ENCODE measurements at regions not wholly inside any gene's neighbourhood (a gene's known extent, or its start where the extent isn't known, plus 50 kb on each side); places are given as distances from the start of the nearest gene placed in this dataset.
"Not testable (repeated sequence)": the region's sequence is repeated elsewhere in the genome, so short reads cannot be mapped to it uniquely, and the experiment has no call there.

DNA sequence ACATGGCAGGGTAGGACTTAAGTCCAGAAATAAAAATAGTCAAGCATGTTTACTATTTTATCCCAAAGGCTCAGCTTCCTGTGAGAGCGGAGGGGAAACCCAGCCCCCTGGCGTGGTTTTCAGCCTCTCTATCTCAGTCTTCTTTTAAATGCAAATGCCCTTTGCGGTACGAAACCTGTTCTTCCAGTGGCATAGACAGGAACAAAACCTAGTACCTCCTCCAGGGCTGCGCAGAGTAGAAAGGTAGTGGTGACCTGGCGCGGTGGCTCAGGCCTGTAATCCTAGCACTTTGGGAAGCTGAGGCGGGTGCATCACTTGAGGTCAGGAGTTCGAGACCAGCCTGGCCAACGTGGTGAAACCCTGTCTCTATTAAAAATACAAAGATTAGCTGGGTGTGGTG lies 181.3 kb upstream of the FOXK1 start:
- Histone ChIP-seq H3K4me1 (ENCODE audit: control insufficient read depth in 5 of 5, insufficient read depth in 5 of 5, low read length in 5 of 5) (no peaks in the 10 kb centered on the region), H3K4me3 (ENCODE audit: low read depth in 1 of 5, low read length in 5 of 5) (no peak overlapping the region), H3K27ac (ENCODE audit: low read depth, low read length) (no peak overlapping the region), H3K9me3 (ENCODE audit: control insufficient read depth in 5 of 5, low read length in 5 of 5) (peaks cover 0 to 8% (median 4%) of the 10 kb centered on the region in 5 donors), H3K36me3 (ENCODE audit: control insufficient read depth in 5 of 5, insufficient read depth in 5 of 5, low read length in 5 of 5) (no peaks in the 10 kb centered on the region), H3K9ac (ENCODE audit: low read length in 5 of 5) (no peak overlapping the region), H3K27me3 (ENCODE audit: control insufficient read depth in 5 of 5, insufficient read depth in 4 of 5, low read length in 5 of 5) (peaks cover 0 to 2% (median 0%) of the 10 kb centered on the region in 5 donors)

DNA sequence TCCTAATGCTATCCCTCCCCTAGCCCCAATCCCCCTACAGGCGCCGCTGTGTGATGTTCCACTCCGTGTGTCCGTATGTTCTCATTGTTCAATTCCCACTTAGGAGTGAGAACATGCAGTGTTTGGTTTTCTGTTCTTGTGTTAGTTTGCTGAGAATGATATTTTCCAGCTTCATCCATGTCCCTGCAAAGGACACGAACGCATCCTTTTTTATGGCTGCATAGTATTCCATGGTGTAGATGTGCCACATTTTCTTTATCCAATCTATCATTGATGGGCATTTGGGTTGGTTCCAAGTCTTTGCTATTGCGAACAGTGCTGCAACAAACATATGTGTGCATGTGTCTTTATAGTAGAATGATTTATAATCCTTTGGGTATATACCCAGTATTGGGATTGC lies 174.2 kb upstream of the FOXK1 start:
- H3K27ac ChIP-seq (ENCODE audit: low read depth, low read length), result not testable (repeated sequence)

DNA sequence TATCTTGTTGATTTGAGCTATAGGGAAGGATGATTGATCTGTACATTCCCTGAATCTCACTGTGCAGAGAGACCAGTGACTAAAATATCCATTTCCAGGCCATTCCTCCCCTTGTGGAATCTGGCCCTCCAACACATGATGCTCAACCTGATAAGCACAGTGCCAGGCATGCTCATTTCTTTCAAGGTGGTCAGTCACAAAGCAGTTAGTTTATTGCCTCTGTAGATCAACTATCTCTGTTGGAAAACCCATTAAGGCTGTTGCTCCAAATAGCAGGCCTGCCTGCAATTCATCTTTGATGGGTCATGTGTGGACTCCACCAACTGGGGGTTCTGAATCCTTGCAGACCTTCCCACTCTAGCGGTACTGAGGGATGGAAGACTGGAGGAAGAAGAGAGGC lies 168.6 kb upstream of the FOXK1 start:
- Histone ChIP-seq H3K36me3 (ENCODE audit: control insufficient read depth in 5 of 5, insufficient read depth in 5 of 5, low read length in 5 of 5) (no peaks in the 10 kb centered on the region), H3K27me3 (ENCODE audit: control insufficient read depth in 5 of 5, insufficient read depth in 4 of 5, low read length in 5 of 5) (peaks cover 0 to 3% (median 0%) of the 10 kb centered on the region in 5 donors), H3K27ac (ENCODE audit: low read depth, low read length) (no peak overlapping the region), H3K4me1 (ENCODE audit: control insufficient read depth in 5 of 5, insufficient read depth in 5 of 5, low read length in 5 of 5) (no peaks in the 10 kb centered on the region), H3K9ac (ENCODE audit: low read length in 5 of 5) (no peak overlapping the region), H3K4me3 (ENCODE audit: low read depth in 1 of 5, low read length in 5 of 5) (no peak overlapping the region), H3K9me3 (ENCODE audit: control insufficient read depth in 5 of 5, low read length in 5 of 5) (peaks cover 0 to 13% (median 9%) of the 10 kb centered on the region in 5 donors)

More for the DNA sequence above, 174.2 kb upstream of the FOXK1 start:
- not testable (repeated sequence) for H3K4me1 ChIP-seq (ENCODE audit: control insufficient read depth in 5 of 5, insufficient read depth in 5 of 5, low read length in 5 of 5); H3K36me3 ChIP-seq (ENCODE audit: control insufficient read depth in 5 of 5, insufficient read depth in 5 of 5, low read length in 5 of 5); H3K27me3 ChIP-seq (ENCODE audit: control insufficient read depth in 5 of 5, insufficient read depth in 4 of 5, low read length in 5 of 5); H3K4me3 ChIP-seq (ENCODE audit: low read depth in 1 of 5, low read length in 5 of 5); H3K9ac ChIP-seq (ENCODE audit: low read length in 5 of 5)
- peaks cover 0 to 13% (median 9%) of the 10 kb centered on the region in 5 donors for H3K9me3 ChIP-seq (ENCODE audit: control insufficient read depth in 5 of 5, low read length in 5 of 5)

DNA sequence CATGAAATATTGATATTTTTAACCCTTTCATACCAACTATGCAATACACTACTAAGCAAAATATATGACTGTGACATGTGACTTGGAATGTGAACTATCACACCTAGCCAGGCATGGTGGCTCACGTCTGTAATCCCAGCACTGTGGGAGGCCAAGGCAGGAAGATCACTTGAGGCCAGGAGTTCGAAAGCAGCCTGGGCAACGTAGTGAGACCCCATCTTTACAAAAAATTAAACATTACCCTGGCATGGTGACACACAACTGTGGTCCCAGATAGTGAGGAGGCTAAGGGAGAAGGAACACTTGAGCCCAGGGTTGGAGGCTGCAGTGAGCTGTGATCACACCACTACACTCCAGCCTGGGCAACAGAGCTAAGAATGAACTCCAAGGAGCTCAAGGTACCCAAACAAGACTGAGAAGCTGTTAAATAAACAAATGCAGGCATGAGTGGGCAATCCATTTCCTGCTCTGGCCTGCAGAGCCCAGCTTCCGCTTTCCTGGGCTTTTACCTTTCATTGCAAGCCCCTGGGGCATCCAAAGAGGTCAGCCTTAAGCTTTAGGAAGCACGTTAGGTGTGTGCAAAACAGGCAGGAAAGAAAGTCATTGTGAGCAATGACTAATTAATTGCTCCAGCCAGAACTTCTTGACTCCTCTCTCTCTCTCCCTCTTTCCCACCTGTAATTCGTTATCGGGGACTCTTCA lies 162.1 kb upstream of the FOXK1 start:
- Histone ChIP-seq H3K9me3 (ENCODE audit: control insufficient read depth in 5 of 5, low read length in 5 of 5) (peaks cover 0 to 8% (median 0%) of the 10 kb centered on the region in 5 donors), H3K4me1 (ENCODE audit: control insufficient read depth in 5 of 5, insufficient read depth in 5 of 5, low read length in 5 of 5) (no peaks in the 10 kb centered on the region), H3K4me3 (ENCODE audit: low read depth in 1 of 5, low read length in 5 of 5) (no peak overlapping the region), H3K9ac (ENCODE audit: low read length in 5 of 5) (no peak overlapping the region), H3K27me3 (ENCODE audit: control insufficient read depth in 5 of 5, insufficient read depth in 4 of 5, low read length in 5 of 5) (peaks cover 0 to 3% (median 0%) of the 10 kb centered on the region in 5 donors), H3K27ac (ENCODE audit: low read depth, low read length) (no peak overlapping the region), H3K36me3 (ENCODE audit: control insufficient read depth in 5 of 5, insufficient read depth in 5 of 5, low read length in 5 of 5) (no peaks in the 10 kb centered on the region)

DNA sequence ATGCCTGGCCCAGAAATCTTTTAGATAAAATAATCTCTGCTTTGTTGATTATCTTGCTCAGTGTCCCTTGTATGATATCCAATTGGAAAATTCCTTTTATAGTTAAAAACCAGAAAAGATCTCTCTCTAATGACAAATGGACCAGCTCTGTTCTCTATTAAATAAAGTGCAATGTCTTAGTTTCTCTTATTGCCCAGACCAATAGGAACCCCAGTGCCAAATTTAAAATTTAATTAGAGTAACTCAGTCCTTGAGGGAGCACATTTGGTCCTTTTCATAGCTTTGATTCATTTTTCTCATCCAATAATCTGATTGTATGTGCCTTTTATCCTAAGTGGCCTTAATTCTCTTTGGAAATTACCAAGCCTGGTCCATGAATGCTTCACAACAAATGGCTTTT lies 158.9 kb upstream of the FOXK1 start:
- Histone ChIP-seq H3K4me1 (ENCODE audit: control insufficient read depth in 5 of 5, insufficient read depth in 5 of 5, low read length in 5 of 5) (no peaks in the 10 kb centered on the region), H3K36me3 (ENCODE audit: control insufficient read depth in 5 of 5, insufficient read depth in 5 of 5, low read length in 5 of 5) (no peaks in the 10 kb centered on the region), H3K27ac (ENCODE audit: low read depth, low read length) (no peak overlapping the region), H3K9me3 (ENCODE audit: control insufficient read depth in 5 of 5, low read length in 5 of 5) (peaks cover 0 to 8% (median 0%) of the 10 kb centered on the region in 5 donors), H3K9ac (ENCODE audit: low read length in 5 of 5) (no peak overlapping the region), H3K27me3 (ENCODE audit: control insufficient read depth in 5 of 5, insufficient read depth in 4 of 5, low read length in 5 of 5) (no peaks in the 10 kb centered on the region), H3K4me3 (ENCODE audit: low read depth in 1 of 5, low read length in 5 of 5) (no peak overlapping the region)

DNA sequence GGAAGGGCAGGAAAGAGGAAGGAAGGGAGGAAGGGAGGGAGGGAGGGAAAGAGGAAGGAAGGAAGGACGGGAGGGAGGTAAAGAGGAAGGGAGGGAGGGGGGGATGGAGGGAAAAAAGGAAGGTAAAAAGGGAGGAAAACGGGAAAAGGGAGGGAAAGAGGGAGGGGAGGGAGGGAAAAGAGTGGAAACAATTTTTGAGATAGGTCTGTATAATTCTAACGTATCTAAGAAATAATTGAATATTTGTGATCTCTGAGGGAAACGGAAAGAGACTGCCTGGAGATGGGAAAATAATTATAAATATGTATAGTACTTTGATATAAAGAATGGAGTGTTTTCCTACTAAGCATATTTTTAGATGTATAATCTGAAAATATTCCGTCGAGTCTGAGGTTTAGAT lies 158.2 kb upstream of the FOXK1 start:
- H3K4me3 ChIP-seq (ENCODE audit: low read depth in 1 of 5, low read length in 5 of 5), result no peak overlapping the region
- no peaks in the 10 kb centered on the region for H3K36me3 ChIP-seq (ENCODE audit: control insufficient read depth in 5 of 5, insufficient read depth in 5 of 5, low read length in 5 of 5)
- peaks cover 0 to 8% (median 0%) of the 10 kb centered on the region in 5 donors for H3K9me3 ChIP-seq (ENCODE audit: control insufficient read depth in 5 of 5, low read length in 5 of 5)
- no peaks in the 10 kb centered on the region for H3K27me3 ChIP-seq (ENCODE audit: control insufficient read depth in 5 of 5, insufficient read depth in 4 of 5, low read length in 5 of 5)
- no peak overlapping the region for H3K9ac ChIP-seq (ENCODE audit: low read length in 5 of 5)
- no peak overlapping the region for H3K27ac ChIP-seq (ENCODE audit: low read depth, low read length)
- H3K4me1 ChIP-seq (ENCODE audit: control insufficient read depth in 5 of 5, insufficient read depth in 5 of 5, low read length in 5 of 5), result no peaks in the 10 kb centered on the region

DNA sequence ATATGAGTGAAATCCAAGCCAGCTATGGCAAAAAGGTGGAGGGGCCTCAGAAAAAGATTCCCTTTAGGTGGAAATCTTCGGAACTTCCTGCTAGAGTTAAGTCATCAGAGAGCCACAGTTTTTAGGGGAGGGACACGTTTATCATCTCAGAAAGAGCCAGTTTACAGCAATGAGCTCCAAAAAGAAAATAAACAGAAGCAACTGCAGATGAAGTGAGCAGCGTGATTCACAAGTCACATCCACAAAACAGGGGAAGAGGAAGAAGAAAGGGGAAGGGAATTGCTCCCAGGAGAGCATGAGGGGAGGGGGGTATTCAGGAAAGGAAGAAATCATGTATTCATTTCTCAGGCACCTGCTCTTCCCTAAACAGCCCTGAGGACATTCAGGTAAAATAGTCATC lies 156.2 kb upstream of the FOXK1 start:
- Histone ChIP-seq H3K4me3 (ENCODE audit: low read depth in 1 of 5, low read length in 5 of 5) (no peak overlapping the region), H3K9me3 (ENCODE audit: control insufficient read depth in 5 of 5, low read length in 5 of 5) (peaks cover 0 to 5% (median 0%) of the 10 kb centered on the region in 5 donors), H3K36me3 (ENCODE audit: control insufficient read depth in 5 of 5, insufficient read depth in 5 of 5, low read length in 5 of 5) (no peaks in the 10 kb centered on the region), H3K9ac (ENCODE audit: low read length in 5 of 5) (no peak overlapping the region), H3K27ac (ENCODE audit: low read depth, low read length) (no peak overlapping the region), H3K27me3 (ENCODE audit: control insufficient read depth in 5 of 5, insufficient read depth in 4 of 5, low read length in 5 of 5) (no peaks in the 10 kb centered on the region), H3K4me1 (ENCODE audit: control insufficient read depth in 5 of 5, insufficient read depth in 5 of 5, low read length in 5 of 5) (no peaks in the 10 kb centered on the region)

DNA sequence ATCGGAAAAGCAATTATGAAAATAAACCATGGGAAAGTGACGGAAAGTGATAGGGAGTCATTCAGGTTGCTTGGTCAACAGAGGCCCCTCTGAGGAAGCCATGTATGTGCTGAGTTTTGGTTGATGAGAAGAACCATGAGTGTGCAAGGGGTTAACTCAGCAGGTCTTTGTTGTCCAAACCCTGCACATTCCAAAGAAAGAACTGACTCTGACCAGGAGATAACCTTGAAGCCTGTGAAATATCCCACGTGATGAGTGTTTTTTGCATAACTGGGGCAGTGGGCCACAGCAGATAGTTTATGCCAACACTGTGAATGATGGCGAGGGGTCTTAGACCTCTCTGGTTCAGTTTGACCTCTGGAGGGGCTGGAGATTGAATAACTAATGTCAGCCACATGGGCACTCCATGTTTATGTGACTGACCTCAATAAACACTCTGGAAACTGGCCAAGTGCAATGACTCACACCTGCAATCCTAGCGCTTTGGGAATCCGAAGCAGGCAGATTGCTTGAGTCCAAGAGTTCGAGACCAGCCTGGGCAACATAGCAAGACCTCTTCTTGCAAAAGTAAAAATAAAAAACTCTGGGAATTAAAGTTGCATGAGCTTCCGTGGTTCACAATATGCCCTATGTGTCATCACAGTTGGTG lies 154.0 kb upstream of the FOXK1 start:
- Histone ChIP-seq H3K4me1 (ENCODE audit: control insufficient read depth in 5 of 5, insufficient read depth in 5 of 5, low read length in 5 of 5) (no peaks in the 10 kb centered on the region), H3K36me3 (ENCODE audit: control insufficient read depth in 5 of 5, insufficient read depth in 5 of 5, low read length in 5 of 5) (no peaks in the 10 kb centered on the region), H3K27me3 (ENCODE audit: control insufficient read depth in 5 of 5, insufficient read depth in 4 of 5, low read length in 5 of 5) (peaks cover 0 to 2% (median 0%) of the 10 kb centered on the region in 5 donors), H3K9me3 (ENCODE audit: control insufficient read depth in 5 of 5, low read length in 5 of 5) (no peaks in the 10 kb centered on the region), H3K27ac (ENCODE audit: low read depth, low read length) (no peak overlapping the region), H3K9ac (ENCODE audit: low read length in 5 of 5) (no peak overlapping the region), H3K4me3 (ENCODE audit: low read depth in 1 of 5, low read length in 5 of 5) (no peak overlapping the region)

DNA sequence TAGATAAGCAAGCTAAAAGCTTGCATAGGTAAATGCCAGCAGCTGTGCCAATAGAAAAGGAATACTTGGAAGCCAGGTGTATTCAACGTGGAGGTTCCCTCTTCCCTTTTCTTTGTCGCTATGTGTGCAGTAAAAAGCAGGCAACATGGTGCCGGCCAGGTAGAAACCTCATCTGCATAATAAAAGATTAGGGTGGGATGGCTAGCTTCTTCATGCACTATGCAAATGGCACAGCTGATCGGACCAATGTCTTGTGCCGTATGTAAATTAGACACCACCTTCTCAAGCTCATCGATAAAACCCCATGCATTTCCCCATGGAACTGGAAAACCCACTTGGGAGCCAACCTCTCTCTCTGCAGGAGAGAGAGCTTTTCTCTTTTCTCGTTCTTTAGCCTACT lies 150.9 kb upstream of the FOXK1 start:
- H3K9ac ChIP-seq (ENCODE audit: low read length in 5 of 5), result no peak overlapping the region
- no peaks in the 10 kb centered on the region for H3K4me1 ChIP-seq (ENCODE audit: control insufficient read depth in 5 of 5, insufficient read depth in 5 of 5, low read length in 5 of 5)
- H3K27me3 ChIP-seq (ENCODE audit: control insufficient read depth in 5 of 5, insufficient read depth in 4 of 5, low read length in 5 of 5), result peaks cover 0 to 4% (median under 1%) of the 10 kb centered on the region in 5 donors
- no peak overlapping the region for H3K4me3 ChIP-seq (ENCODE audit: low read depth in 1 of 5, low read length in 5 of 5)
- no peak overlapping the region for H3K27ac ChIP-seq (ENCODE audit: low read depth, low read length)
- H3K36me3 ChIP-seq (ENCODE audit: control insufficient read depth in 5 of 5, insufficient read depth in 5 of 5, low read length in 5 of 5), result no peaks in the 10 kb centered on the region
- H3K9me3 ChIP-seq (ENCODE audit: control insufficient read depth in 5 of 5, low read length in 5 of 5), result no peaks in the 10 kb centered on the region

DNA sequence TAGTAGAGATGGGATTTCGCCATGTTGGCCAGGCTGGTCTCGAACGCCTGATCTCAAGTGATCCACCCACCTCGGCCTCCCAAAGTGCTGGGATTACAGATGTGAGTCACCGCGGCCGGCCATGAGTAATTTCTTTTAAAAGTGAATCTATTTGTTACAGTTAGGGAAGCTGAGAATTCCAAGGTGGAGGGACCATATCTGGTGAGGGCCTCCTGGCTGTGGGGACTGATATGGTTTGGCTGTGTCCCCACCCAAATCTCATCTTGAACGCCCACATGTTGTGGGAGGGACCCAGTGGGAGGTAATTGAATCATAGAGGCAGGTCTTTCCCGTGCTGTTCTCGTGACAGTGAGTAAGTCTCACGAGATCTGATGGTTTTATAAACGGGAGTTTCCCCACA lies 148.8 kb upstream of the FOXK1 start:
- not testable (repeated sequence) for H3K9me3 ChIP-seq (ENCODE audit: control insufficient read depth in 5 of 5, low read length in 5 of 5); H3K36me3 ChIP-seq (ENCODE audit: control insufficient read depth in 5 of 5, insufficient read depth in 5 of 5, low read length in 5 of 5); H3K4me3 ChIP-seq (ENCODE audit: low read depth in 1 of 5, low read length in 5 of 5); H3K9ac ChIP-seq (ENCODE audit: low read length in 5 of 5); H3K27ac ChIP-seq (ENCODE audit: low read depth, low read length); H3K27me3 ChIP-seq (ENCODE audit: control insufficient read depth in 5 of 5, insufficient read depth in 4 of 5, low read length in 5 of 5); H3K4me1 ChIP-seq (ENCODE audit: control insufficient read depth in 5 of 5, insufficient read depth in 5 of 5, low read length in 5 of 5)

Measured in subcutaneous abdominal adipose tissue (tissue), 5 donors.